GM21381 (cell line): ENCODE measurements at regions not wholly inside any gene's neighbourhood (a gene's known extent, or its start where the extent isn't known, plus 50 kb on each side); places are given as distances from the start of the nearest gene placed in this dataset.

Source experiments
- ATAC-seq: cut with Tn5 transposase; IDR thresholded peaks from one replicate; pipeline ENCODE4 v1.9.1; 2021; ENCODE audit warnings: mild to moderate bottlenecking, moderate library complexity; ENCODE audit not compliant: unreplicated experiment

GRCh38 chr5:2220741-2221140 is 338.0 kb upstream of the IRX4 start:
- ATAC-seq: no peak

- no peak for ATAC-seq
Measured at GRCh38 chr5:2219149-2219776, 336.5 kb upstream of the IRX4 start.

GRCh38 chr5:2217219-2217618 is 334.5 kb upstream of the IRX4 start:
- ATAC-seq: no peak

- ATAC-seq: no peak
Measured at GRCh38 chr5:2214910-2215590, 332.3 kb upstream of the IRX4 start.

- ATAC-seq: no peak
Measured at GRCh38 chr5:2213121-2213730, 330.5 kb upstream of the IRX4 start.

- ATAC-seq: no peak
Measured at GRCh38 chr5:2212481-2212880, 329.8 kb upstream of the IRX4 start.

GRCh38 chr5:2208239-2208544 is 325.5 kb upstream of the IRX4 start:
- no peak for ATAC-seq

GRCh38 chr5:2207416-2208238 is 324.9 kb upstream of the IRX4 start:
- no peak for ATAC-seq

- ATAC-seq: no peak
Measured at GRCh38 chr5:2207109-2207399, 324.3 kb upstream of the IRX4 start.

GRCh38 chr5:2206293-2207108 is 323.8 kb upstream of the IRX4 start:
- ATAC-seq: no peak

GRCh38 chr5:2205596-2206226 is 323.0 kb upstream of the IRX4 start:
- no peak for ATAC-seq

- no peak for ATAC-seq
Measured at GRCh38 chr5:2205185-2205585, 322.5 kb upstream of the IRX4 start.

- ATAC-seq: no peak
Measured at GRCh38 chr5:2204366-2205184, 321.9 kb upstream of the IRX4 start.

- ATAC-seq: no peak
Measured at GRCh38 chr5:2203774-2204173, 321.0 kb upstream of the IRX4 start.

- no peak for ATAC-seq
Measured at GRCh38 chr5:2201832-2202231, 319.1 kb upstream of the IRX4 start.

GRCh38 chr5:2201421-2201820 is 318.7 kb upstream of the IRX4 start:
- no peak for ATAC-seq

- ATAC-seq: no peak
Measured at GRCh38 chr5:2201011-2201410, 318.3 kb upstream of the IRX4 start.

GRCh38 chr5:2200261-2200950 is 317.7 kb upstream of the IRX4 start:
- ATAC-seq: no peak

GRCh38 chr5:2199697-2200096 is 317.0 kb upstream of the IRX4 start:
- no peak for ATAC-seq
